ENCODE measurements at regions not wholly inside any gene's neighbourhood (a gene's known extent, or its start where the extent isn't known, plus 50 kb on each side); places are given as distances from the start of the nearest gene placed in this dataset.
"Not testable (repeated sequence)": the region's sequence is repeated elsewhere in the genome, so short reads cannot be mapped to it uniquely, and the experiment has no call there.

- H3K36me3 ChIP-seq; H3K27ac ChIP-seq; H3K27me3 ChIP-seq; DNase-seq (ENCODE audit: low spot score in 2 of 2); H3K9me3 ChIP-seq; intact Hi-C loops (cut with DNase I); H3K4me3 ChIP-seq; H3K4me1 ChIP-seq: not testable (repeated sequence)
These were observed 401.2 kb downstream of the POTEH start for GRCh38 chr22:16090991-16091390.

- H3K27ac ChIP-seq; H3K4me3 ChIP-seq; intact Hi-C loops (cut with DNase I); H3K9me3 ChIP-seq; H3K36me3 ChIP-seq; DNase-seq (ENCODE audit: low spot score in 2 of 2); H3K27me3 ChIP-seq; H3K4me1 ChIP-seq: not testable (repeated sequence)
These were observed 415.3 kb downstream of the POTEH start for GRCh38 chr22:16105121-16105520.

GRCh38 chr22:16131456-16131855 lies 441.6 kb downstream of the POTEH start:
- DNase-seq (ENCODE audit: low spot score in 2 of 2); H3K27ac ChIP-seq; H3K4me3 ChIP-seq; H3K4me1 ChIP-seq; H3K36me3 ChIP-seq; H3K27me3 ChIP-seq; H3K9me3 ChIP-seq; intact Hi-C loops (cut with DNase I): not testable (repeated sequence)

GRCh38 chr22:16131918-16132317 lies 442.1 kb downstream of the POTEH start:
- TF ChIP-seq CTCF (IDR thresholded peaks at IDR 0.05): no peak
- H3K36me3 ChIP-seq: no peaks in the 10 kb centered on the region
- H3K4me1 ChIP-seq: no peaks in the 10 kb centered on the region
- H3K4me3 ChIP-seq: no peak overlapping the region
- intact Hi-C loops (cut with DNase I): no loop called here
- DNase-seq (ENCODE audit: low spot score in 2 of 2): no peak
- H3K9me3 ChIP-seq: no peaks in the 10 kb centered on the region
- H3K27ac ChIP-seq: no peak overlapping the region
- H3K27me3 ChIP-seq: no peaks in the 10 kb centered on the region

GRCh38 chr22:16132598-16132997 lies 442.8 kb downstream of the POTEH start:
- H3K4me1 ChIP-seq; H3K4me3 ChIP-seq; H3K27ac ChIP-seq; H3K36me3 ChIP-seq; H3K9me3 ChIP-seq; intact Hi-C loops (cut with DNase I); DNase-seq (ENCODE audit: low spot score in 2 of 2); H3K27me3 ChIP-seq: not testable (repeated sequence)

GRCh38 chr22:16146101-16146500 lies 446.5 kb downstream of the CCT8L2 start:
- intact Hi-C loops (cut with DNase I); H3K36me3 ChIP-seq; H3K27me3 ChIP-seq; H3K9me3 ChIP-seq; H3K4me3 ChIP-seq; H3K27ac ChIP-seq; DNase-seq (ENCODE audit: low spot score in 2 of 2); H3K4me1 ChIP-seq: not testable (repeated sequence)

- H3K27ac ChIP-seq; DNase-seq (ENCODE audit: low spot score in 2 of 2); H3K27me3 ChIP-seq; intact Hi-C loops (cut with DNase I); H3K9me3 ChIP-seq; H3K36me3 ChIP-seq; H3K4me1 ChIP-seq; H3K4me3 ChIP-seq: not testable (repeated sequence)
- TF ChIP-seq CTCF (IDR thresholded peaks at IDR 0.05): peak in 1 of 3 experiments; percentile 19
These were observed 445.7 kb downstream of the CCT8L2 start for GRCh38 chr22:16146916-16147315.

- H3K4me3 ChIP-seq; H3K27me3 ChIP-seq; DNase-seq (ENCODE audit: low spot score in 2 of 2); H3K36me3 ChIP-seq; H3K9me3 ChIP-seq; intact Hi-C loops (cut with DNase I); H3K4me1 ChIP-seq; H3K27ac ChIP-seq: not testable (repeated sequence)
These were observed 415.3 kb downstream of the CCT8L2 start for GRCh38 chr22:16177287-16177686.

GRCh38 chr22:16183864-16184263 lies 408.7 kb downstream of the CCT8L2 start:
- DNase-seq (ENCODE audit: low spot score in 2 of 2); H3K27me3 ChIP-seq; H3K27ac ChIP-seq; H3K4me1 ChIP-seq; H3K9me3 ChIP-seq; intact Hi-C loops (cut with DNase I); H3K4me3 ChIP-seq; H3K36me3 ChIP-seq: not testable (repeated sequence)
